ENCODE measurements at regions not wholly inside any gene's neighbourhood (a gene's known extent, or its start where the extent isn't known, plus 50 kb on each side); places are given as distances from the start of the nearest gene placed in this dataset.

GRCh38 chr5:97545886-97546535 is 363.0 kb upstream of the RIOK2 start:
- Histone ChIP-seq H3K36me3 (ENCODE audit: insufficient read depth, low read length) (no peaks in the 10 kb centered on the region), H3K4me1 (ENCODE audit: insufficient read depth, low read length, severe bottlenecking) (no peaks in the 10 kb centered on the region), H3K27ac (ENCODE audit: low read depth, low read length, poor library complexity, severe bottlenecking) (no peak overlapping the region), H2AFZ (ENCODE audit: low read length) (no peak overlapping the region), H4K20me1 (ENCODE audit: insufficient read depth, low read length) (no peaks in the 10 kb centered on the region), H3K9me3 (ENCODE audit: low read length) (no peaks in the 10 kb centered on the region), H3K9ac (ENCODE audit: low read length) (no peak overlapping the region), H3K9me2 (ENCODE audit: low read depth, low read length) (no peaks in the 10 kb centered on the region), H3K4me2 (ENCODE audit: low read length) (no peak overlapping the region), H3K27me3 (ENCODE audit: insufficient read depth, low read length) (no peaks in the 10 kb centered on the region), H3K4me3 (ENCODE audit: low read depth, low read length, poor library complexity, severe bottlenecking) (no peak overlapping the region), H3K79me2 (ENCODE audit: insufficient read depth, low read length) (no peaks in the 10 kb centered on the region), H3F3A (ENCODE audit: insufficient read depth, low read length) (no peaks in the 10 kb centered on the region)
- no peak for TF ChIP-seq EZH2 (IDR thresholded peaks at IDR 0.05; ENCODE audit: borderline replicate concordance, low read length)
- no peak for TF ChIP-seq CTCF (IDR thresholded peaks at IDR 0.05; ENCODE audit: low read length)

GRCh38 chr5:97547430-97547829 is 364.4 kb upstream of the RIOK2 start:
- H3K4me2 ChIP-seq (ENCODE audit: low read length), result no peak overlapping the region

GRCh38 chr5:97547999-97548738 is 365.1 kb upstream of the RIOK2 start:
- no peaks in the 10 kb centered on the region for H3K27me3 ChIP-seq (ENCODE audit: insufficient read depth, low read length)
- no peak overlapping the region for H3K4me2 ChIP-seq (ENCODE audit: low read length)
- TF ChIP-seq EZH2 (IDR thresholded peaks at IDR 0.05; ENCODE audit: borderline replicate concordance, low read length) (no peak), CTCF (IDR thresholded peaks at IDR 0.05; ENCODE audit: low read length) (no peak)
- H3K36me3 ChIP-seq (ENCODE audit: insufficient read depth, low read length), result no peaks in the 10 kb centered on the region
- H3K9me2 ChIP-seq (ENCODE audit: low read depth, low read length), result no peaks in the 10 kb centered on the region
- H3K9me3 ChIP-seq (ENCODE audit: low read length), result no peaks in the 10 kb centered on the region
- no peaks in the 10 kb centered on the region for H3K79me2 ChIP-seq (ENCODE audit: insufficient read depth, low read length)
- H3K4me1 ChIP-seq (ENCODE audit: insufficient read depth, low read length, severe bottlenecking), result no peaks in the 10 kb centered on the region
- H3K4me3 ChIP-seq (ENCODE audit: low read depth, low read length, poor library complexity, severe bottlenecking), result no peak overlapping the region
- no peaks in the 10 kb centered on the region for H4K20me1 ChIP-seq (ENCODE audit: insufficient read depth, low read length)
- no peak overlapping the region for H3K27ac ChIP-seq (ENCODE audit: low read depth, low read length, poor library complexity, severe bottlenecking)
- H3K9ac ChIP-seq (ENCODE audit: low read length), result no peak overlapping the region
- no peaks in the 10 kb centered on the region for H3F3A ChIP-seq (ENCODE audit: insufficient read depth, low read length)
- H2AFZ ChIP-seq (ENCODE audit: low read length), result no peak overlapping the region

More at GRCh38 chr5:97547430-97547829, 364.4 kb upstream of the RIOK2 start:
- Histone ChIP-seq H3F3A (ENCODE audit: insufficient read depth, low read length) (no peaks in the 10 kb centered on the region), H4K20me1 (ENCODE audit: insufficient read depth, low read length) (no peaks in the 10 kb centered on the region), H3K4me1 (ENCODE audit: insufficient read depth, low read length, severe bottlenecking) (no peaks in the 10 kb centered on the region), H3K27me3 (ENCODE audit: insufficient read depth, low read length) (no peaks in the 10 kb centered on the region), H3K27ac (ENCODE audit: low read depth, low read length, poor library complexity, severe bottlenecking) (no peak overlapping the region), H3K79me2 (ENCODE audit: insufficient read depth, low read length) (no peaks in the 10 kb centered on the region), H3K9ac (ENCODE audit: low read length) (no peak overlapping the region), H3K9me3 (ENCODE audit: low read length) (no peaks in the 10 kb centered on the region), H2AFZ (ENCODE audit: low read length) (no peak overlapping the region), H3K4me3 (ENCODE audit: low read depth, low read length, poor library complexity, severe bottlenecking) (no peak overlapping the region), H3K36me3 (ENCODE audit: insufficient read depth, low read length) (no peaks in the 10 kb centered on the region), H3K9me2 (ENCODE audit: low read depth, low read length) (no peaks in the 10 kb centered on the region)
- no peak for TF ChIP-seq CTCF (IDR thresholded peaks at IDR 0.05; ENCODE audit: low read length)
- no peak for TF ChIP-seq EZH2 (IDR thresholded peaks at IDR 0.05; ENCODE audit: borderline replicate concordance, low read length)

All from OCI-LY1 (cell line).